ENCODE measurements at regions not wholly inside any gene's neighbourhood (a gene's known extent, or its start where the extent isn't known, plus 50 kb on each side); places are given as distances from the start of the nearest gene placed in this dataset.

DNA sequence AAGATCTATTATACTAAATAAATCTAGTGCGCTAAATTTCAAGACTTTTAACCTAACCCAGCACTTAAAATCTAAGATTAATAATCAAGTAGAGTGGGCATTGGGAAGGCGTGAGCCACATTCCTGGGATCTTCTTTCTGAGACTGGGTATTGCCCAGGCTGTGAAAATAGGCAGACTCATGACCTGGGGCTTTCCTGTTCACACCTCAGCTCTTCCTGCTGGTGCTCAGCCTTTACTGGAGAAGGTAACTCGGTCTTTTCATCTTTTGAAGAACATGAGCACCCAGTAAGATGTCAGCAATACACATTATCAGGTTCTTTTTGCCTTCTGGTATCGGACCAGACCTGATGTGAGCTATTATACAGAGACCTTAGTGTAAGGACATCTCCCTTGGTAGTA, 500.5 kb downstream of the PLCL1 start:
- TF ChIP-seq CTCF (conservative IDR thresholded peaks at IDR 0.05; ENCODE audit: low read depth, low read length) = no peak
- no peak for TF ChIP-seq EZH2 (IDR thresholded peaks at IDR 0.05; ENCODE audit: borderline replicate concordance, low read depth, low read length, poor library complexity, severe bottlenecking)

Measured in A673 (cell line).